H1 (cell line): ENCODE measurements at regions not wholly inside any gene's neighbourhood (a gene's known extent, or its start where the extent isn't known, plus 50 kb on each side); places are given as distances from the start of the nearest gene placed in this dataset.

Experiments used
- CBX5 ChIP-seq: fragments of 300-800, 300-1000 bp; sonication (generic); IDR thresholded peaks from 2 replicates; pipeline ENCODE4 v1.7.1; 2016; ENCODE audit warnings: antibody characterized with exemption, low read length, low read depth
- KDM5A ChIP-seq: fragments of 200-600 bp; IDR thresholded peaks from 2 replicates; pipeline ENCODE4 v1.7.1; 2012; ENCODE audit warnings: mild to moderate bottlenecking, low read length, inconsistent platforms, mixed read lengths
- TCF12 ChIP-seq: IDR thresholded peaks from 2 replicates; pipeline ENCODE4 v1.6.1; 2011; ENCODE audit warnings: low read depth, mild to moderate bottlenecking, low read length

GRCh38 chr14:38053666-38054065 lies 154.0 kb upstream of the SSTR1 start (continued):
- no peak for TF ChIP-seq TCF12
- TF ChIP-seq CBX5, result no peak
- no peak for TF ChIP-seq KDM5A
